ENCODE measurements at regions not wholly inside any gene's neighbourhood (a gene's known extent, or its start where the extent isn't known, plus 50 kb on each side); places are given as distances from the start of the nearest gene placed in this dataset.
"Not testable (repeated sequence)": the region's sequence is repeated elsewhere in the genome, so short reads cannot be mapped to it uniquely, and the experiment has no call there.

DNA sequence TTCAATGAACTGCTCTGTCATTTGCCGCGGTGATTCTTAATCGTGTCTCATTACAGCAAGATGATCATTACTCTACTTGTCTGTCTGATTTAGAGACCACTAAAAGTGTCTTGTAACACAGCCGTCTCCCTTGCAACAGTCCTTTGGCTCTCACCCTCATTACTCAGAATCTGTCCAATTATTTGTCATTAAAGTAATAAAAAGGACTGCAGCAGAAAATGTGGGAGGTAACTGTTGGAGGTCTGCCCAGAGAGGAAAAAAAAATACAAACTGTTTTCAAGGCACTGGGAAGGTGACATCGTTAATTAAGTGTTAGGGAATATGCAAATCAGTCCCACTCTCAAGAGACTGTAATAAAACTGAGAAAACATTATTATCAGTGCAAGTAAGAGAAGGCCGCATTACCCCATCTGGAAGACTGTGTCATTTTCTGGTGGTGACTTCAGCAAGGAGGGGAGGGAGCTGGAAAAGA, 281.0 kb downstream of the RASEF start:
- DNase-seq (ENCODE audit: low read depth, low spot score): no peak

DNA sequence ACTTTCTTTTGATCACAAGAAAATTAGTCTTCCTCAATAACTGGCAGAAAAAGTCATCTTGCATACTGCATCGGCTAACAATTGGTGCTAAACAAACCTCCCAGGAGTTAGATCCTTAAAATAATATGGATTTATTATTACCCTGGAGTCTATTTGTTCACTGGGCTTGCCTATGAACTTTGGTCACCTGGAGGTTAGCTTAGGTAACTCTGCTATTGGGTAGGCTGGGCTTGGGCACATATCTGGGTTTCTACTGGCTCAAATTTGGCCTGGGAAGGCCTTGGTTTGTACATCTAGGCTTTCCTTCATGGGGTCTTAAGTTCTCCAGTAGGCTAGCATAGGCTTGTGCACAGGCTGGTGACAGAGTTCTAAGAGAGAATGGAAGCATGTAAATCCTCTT, 279.9 kb downstream of the RASEF start:
- no peak for DNase-seq (ENCODE audit: low read depth, low spot score)

DNA sequence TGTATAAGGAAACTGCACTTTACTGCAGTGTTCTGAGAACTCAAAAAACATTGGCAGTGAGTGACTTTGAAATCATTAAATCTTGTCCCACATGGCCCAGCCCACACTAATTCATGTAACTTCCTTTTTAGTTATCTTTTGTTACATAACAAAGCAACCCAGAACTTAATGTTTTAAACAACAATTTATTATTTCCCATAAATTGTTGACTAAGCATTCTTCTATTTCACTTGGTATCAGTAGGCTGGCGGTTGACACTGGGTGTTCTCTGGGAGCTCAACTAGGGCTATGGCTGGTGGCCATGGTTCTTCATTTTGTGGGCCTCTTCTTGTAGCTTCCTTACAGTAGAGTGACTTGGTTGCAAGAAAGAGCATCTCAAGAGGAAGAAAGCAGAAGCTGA, 278.4 kb downstream of the RASEF start:
- DNase-seq (ENCODE audit: low read depth, low spot score): no peak

DNA sequence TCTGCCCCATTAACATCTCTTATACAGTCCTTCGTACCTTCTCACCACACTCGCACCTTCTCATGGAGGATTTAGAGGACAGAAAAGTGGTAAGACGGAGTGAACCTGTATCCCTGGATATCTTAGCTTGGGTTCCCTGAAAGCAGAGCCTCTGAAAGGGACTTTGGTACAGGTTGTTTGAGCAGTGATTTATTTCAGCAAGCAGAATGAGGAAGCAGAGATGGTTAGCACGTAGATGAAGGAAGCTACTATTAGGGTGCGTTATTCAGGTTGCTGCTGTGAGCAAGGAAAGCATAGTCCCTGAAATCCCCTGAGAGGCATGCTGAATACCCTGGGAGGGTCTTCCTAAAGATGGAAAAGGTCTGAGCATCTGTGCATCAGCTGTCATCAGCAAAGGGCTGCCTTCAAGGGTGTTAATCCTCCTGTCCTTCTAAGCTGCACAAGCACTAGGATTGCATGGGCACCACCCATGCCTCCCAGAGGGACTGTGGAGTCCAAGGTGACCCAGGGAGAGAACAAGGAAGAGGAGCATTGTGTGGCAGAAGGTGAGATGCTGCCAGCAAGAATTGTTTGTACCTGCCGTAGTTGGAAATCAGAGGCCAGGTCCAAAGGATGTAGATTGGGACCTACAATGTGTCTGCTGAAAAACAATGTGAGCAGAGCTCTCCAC, 273.7 kb downstream of the RASEF start:
- no peak for DNase-seq (ENCODE audit: low read depth, low spot score)

DNA sequence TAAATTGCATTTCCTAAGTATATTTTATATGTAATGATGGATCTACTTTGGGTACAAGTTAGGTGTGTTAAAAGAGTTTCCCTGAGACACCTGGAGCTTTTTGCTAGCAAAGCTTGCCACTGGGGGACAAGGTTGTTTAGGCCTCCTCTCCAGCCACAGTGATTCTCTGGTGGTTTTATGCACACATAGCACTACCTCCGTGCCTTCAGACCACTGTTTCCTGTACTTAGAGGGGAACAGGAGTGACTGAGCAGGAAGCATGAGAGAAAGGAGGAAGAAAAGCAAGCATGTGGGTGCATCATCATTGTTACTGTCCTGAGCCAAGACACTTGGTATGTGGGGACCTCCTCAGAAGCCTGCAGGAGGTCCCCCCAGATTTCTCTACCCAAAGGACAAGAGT, 272.1 kb downstream of the RASEF start:
- no peak for DNase-seq (ENCODE audit: low read depth, low spot score)

DNA sequence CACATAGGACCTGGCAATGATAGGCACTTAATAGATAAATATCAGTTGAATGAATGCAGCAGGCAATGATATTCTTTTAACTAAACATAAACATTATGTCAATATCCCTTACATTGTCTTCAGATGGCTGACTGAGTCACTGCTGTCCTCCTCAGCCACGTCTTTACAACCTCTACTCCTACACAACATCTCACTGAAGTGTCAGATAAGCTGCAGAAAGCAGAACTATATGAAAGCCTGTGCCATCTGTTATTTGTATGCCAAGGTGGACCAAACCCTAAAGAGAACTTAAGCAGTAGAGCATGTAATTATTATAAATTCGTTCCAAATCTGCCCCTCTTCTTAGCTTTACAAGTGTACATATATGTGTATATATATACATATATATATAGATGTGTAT, 271.2 kb downstream of the RASEF start:
- DNase-seq (ENCODE audit: low read depth, low spot score): no peak

DNA sequence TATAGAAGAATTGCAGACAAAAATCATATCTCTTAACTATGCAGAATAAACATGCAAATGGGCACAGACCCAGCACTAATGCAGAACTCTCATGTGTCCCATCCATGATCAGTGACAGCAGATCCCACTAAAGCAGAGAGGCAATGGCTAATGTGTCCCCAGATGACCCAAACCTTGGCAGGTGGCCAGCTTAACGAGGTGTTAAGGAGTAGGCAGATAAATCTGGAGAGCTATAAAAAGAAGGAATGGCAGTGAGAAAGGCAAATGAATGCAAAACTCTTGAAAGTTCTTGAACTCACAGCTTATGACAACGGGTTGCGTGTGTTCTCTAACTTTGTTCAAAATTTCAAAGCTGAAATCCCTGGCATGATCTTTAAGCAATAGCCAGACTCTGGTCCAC, 265.4 kb downstream of the RASEF start:
- DNase-seq (ENCODE audit: low read depth, low spot score): no peak

DNA sequence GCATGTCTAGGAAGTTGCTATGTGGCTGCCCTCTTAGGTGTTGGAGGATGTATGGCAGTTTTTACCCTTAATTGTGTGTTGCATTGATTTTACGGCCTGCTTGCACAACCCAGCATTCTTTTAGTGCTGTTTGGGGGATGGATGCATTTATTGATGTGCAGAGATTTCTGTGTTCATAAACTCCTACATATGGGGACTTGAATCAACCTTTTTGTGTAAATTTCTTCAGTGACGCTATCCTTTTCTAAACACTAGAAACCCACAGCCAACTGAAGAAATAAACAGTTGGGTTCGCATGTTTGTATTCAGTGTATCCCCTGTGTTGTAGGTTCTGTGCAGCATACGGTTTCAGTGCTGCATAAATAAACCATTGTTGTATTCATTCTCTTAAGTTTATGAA, 263.7 kb downstream of the RASEF start:
- DNase-seq (ENCODE audit: low read depth, low spot score): no peak

DNA sequence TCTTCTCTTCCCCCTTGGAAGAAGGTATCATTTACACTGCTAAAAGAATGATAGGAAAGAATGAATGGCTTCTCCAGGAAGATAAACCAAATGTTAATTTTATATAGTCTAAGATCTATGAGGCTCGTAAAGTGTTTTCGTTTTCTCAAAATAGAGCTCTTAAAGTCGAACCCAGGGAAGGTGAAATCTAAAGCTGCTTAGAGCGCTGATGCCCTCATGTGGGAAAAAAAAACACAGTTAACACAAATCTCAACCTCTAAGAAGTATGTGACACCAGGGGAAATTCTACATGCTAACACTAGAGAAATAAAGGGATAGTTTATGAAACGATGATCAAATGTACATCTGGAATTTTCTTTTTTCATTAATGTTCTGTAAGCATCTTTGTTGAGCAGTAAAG, 257.9 kb downstream of the RASEF start:
- no peak for DNase-seq (ENCODE audit: low read depth, low spot score)

DNA sequence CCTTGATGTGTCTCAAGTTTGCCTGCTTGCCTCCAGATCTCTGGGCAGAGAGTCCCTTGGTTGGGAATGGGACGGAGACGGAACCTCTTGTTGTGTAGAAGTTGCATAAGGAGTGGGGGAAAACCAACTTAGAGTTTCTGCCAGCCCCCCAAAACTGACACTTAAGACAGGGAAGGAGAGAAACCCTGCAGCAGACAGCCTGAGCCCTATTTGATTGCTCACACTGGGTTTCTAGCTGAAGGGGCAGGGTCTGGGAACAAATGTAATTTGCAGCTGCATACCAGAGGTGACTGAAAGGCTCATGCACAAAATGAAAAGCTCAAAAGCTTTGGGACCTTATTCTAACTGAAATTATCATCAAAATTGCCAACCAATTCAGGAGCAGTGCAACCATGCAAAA, 254.5 kb downstream of the RASEF start:
- DNase-seq (ENCODE audit: low read depth, low spot score): no peak

DNA sequence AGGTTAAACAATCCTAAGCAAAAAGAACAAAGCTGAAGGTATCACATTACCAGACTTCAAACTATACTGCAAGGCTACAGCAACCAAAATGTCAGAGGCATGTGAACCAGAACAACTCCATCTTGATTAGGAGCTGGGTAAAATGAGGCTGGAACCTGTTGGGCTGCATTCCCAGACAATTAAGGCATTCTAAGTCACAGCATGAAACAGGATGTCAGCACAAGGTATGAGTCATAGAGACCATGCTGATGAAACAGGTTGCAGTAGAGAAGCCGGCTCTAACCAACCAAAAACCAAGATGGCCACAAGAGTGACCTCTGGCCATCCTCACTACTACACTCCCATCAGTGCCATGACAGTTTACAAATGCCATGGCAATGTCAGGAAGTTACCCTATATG, 252.0 kb downstream of the RASEF start:
- DNase-seq (ENCODE audit: low read depth, low spot score): no peak

DNA sequence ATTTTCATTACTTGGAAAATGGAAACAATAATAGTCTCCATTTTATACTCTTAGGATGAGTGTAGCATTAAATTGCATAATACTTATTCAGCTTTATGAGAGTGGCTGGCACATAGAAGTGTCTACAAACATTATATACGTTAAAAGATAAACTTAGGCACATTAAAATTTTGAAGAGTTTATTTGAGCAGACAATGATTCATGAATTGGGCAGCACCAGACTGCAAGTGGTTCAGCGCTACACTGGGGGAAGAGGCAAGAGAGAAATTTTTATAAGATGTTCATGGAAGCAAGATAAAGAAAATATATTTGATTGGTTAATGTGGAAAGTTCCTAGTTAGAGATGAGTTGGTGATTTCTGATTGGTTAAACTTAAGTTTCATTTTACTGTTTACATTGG, 243.7 kb downstream of the RASEF start:
- no peak for DNase-seq (ENCODE audit: low read depth, low spot score)

DNA sequence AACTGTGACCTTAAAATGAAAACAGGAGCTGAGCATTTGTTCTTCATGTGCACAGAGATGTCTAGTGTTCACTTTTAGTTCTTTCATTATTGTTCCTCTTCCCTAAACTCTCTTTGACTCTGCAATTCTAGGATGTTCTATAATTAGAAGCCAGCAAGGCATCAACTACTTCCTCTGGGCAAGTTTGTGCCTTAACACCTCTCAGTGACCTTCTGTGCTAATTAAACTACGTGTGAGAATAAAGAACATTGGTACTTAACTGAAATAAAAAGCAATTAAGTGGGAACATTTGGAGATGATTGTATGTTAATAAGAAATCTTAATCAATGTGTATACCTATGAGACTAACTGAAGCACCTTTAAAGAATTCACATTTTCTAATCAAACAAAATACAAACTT, 242.8 kb downstream of the RASEF start:
- no peak for DNase-seq (ENCODE audit: low read depth, low spot score)

DNA sequence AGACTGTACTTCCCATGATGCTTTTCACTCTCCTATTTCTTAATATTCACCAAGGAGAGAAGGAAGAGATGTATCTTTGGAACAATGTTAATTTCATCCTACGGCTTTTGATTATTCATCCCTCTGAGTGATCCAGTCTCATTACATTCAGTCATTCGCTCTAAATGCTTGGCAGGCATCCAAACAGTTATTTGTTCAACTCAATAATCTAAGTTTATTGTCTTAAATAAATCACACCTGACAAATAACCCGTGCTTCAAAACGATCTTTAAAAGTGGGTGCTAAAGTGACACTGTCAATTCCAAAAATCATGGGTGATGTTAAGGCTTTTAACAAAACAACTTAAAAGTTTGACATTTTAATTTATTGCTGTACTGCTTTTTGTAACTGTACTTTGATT, 233.1 kb downstream of the RASEF start:
- no peak for DNase-seq (ENCODE audit: low read depth, low spot score)

DNA sequence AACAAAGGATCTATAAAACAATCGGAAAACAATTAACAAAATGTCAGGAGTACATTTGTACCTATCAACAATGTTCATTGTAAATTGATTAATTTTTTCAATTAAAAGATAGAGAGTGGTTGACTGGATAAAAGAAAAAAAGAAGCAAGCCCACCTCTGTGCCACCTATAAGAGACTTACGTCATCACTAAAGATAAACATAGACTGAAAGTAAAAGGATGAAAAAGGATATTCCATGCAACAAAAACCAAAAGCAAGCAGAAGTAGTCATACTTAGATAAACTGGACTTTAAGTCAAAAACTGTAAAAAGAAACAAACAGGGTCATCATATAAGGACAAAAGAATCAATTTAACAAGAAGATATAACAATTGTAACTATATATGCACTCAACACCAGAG, 197.4 kb downstream of the RASEF start:
- no peak for DNase-seq (ENCODE audit: low read depth, low spot score)

DNA sequence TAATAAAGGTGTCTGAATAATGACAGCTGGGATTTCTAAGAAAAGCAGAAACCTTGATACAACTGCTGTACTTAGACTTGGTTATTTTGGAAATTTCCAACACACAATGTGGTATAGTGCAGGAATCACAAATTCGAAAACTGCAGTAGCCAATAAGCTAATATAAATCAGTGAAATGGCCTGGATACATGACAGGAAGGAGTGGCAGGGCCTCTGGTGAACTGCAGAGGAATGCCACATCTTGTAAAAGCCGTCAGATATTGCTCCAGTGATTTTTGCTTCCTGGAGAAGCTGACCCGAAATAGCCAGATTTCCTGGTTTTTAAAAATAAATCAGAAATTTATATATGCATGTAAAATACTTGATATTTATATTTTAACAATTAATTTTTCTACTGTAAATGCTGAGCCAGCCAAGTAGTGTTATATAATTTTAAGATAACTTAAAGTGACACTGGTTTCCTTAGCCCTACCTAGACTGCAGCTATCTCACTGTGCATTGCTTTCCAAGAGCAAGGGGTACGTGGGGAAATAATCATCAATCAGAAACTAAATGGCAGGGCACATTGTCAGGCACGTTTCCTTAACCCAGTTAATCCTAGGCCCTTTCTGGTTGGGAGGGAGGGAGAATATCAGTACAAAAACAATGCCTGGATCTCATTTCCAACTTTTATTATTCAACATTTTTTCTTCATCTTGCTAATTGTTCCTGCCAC, 182.4 kb downstream of the RASEF start:
- no peak for DNase-seq (ENCODE audit: low read depth, low spot score)

DNA sequence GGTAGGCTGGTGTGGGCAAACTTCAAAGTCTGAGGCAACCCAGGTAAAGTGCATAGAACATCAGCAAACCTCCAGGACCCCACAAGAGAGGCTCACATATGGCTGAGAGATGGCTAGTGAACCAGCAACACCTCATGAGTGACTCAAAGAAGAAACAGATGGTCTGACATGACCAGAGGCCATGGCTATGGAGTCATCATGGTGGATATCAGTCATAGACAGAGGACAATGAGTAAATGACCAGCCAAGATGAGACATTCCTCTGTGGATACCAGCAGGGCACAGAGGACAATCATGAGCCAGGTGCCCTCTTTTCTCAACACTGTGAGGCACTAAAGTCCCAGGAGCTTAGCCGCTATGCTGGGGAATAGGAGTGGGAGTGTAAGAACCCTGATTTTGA, 180.8 kb downstream of the RASEF start:
- no peak for DNase-seq (ENCODE audit: low read depth, low spot score)

DNA sequence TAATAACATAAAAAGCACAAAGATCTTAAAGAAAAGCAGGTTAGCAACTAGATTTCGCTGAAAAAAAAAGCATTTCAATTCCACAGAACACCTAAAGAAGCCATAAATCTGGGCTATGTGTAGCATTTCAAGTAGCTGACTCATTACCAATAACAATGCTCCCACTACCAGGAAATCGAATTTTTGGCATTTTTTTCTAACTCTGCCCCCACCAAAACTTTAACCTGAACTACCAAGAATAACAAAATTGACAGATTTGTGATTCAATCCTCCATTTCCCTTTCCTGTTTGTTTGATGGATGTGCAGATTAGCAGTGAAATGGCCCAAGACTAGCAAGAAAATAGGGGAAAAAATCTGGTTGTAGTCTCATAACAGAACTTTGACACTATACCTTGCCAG, 180.2 kb downstream of the RASEF start:
- no peak for DNase-seq (ENCODE audit: low read depth, low spot score)

DNA sequence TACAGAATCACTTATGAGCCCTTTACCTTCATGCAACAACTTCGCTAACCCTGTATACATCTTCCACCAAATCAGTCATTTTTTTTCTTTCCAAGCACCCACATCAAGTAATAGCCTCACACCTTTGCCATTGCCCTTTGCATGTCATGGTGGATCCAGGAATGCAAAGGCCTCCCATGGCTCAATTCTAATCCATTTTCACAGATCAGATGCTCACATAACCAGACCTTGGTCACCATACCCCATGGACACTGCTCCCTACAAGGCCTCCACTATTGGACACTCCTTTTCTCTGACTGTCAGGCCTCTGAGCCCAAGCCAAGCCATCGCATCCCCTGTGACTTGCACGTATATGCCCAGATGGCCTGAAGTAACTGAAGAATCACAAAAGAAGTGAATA, 179.5 kb downstream of the RASEF start:
- DNase-seq (ENCODE audit: low read depth, low spot score): no peak

DNA sequence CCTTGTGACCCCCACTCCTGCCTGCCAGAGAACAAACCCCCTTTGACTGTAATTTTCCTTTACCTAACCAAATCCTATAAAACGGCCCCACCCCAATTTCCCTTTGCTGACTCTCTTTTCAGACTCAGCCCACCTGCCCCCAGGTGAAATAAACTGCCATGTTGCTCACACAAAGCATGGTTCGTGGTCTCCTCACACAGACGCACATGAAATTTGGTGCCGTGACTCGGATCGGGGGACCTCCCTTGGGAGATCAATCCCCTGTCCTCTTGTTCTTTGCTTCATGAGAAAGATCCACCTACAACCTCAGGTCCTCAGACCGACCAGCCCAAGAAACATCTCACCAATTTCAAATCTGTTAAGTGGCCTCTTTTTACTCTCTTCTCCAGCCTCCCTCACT, 179.0 kb downstream of the RASEF start:
- not testable (repeated sequence) for DNase-seq (ENCODE audit: low read depth, low spot score)

DNA sequence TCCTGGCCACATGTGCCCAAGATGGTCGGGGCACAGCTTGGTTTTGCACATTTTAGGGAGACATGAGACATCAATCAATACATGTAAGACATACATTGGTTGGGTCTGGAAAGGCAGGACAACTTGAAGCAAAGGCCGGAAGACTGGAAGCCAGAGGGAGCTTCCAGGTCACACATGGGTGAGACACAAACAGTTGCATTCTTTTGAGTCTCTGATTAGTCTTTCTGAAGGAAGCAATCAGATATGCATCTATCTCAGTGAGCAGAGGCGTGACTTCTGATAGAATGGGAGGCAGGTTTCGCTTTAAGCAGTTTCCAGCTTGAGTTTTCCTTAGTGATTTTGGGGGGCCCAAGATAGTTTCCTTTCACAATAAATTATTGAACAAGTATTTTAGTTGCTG, 172.5 kb downstream of the RASEF start:
- DNase-seq (ENCODE audit: low read depth, low spot score): no peak

DNA sequence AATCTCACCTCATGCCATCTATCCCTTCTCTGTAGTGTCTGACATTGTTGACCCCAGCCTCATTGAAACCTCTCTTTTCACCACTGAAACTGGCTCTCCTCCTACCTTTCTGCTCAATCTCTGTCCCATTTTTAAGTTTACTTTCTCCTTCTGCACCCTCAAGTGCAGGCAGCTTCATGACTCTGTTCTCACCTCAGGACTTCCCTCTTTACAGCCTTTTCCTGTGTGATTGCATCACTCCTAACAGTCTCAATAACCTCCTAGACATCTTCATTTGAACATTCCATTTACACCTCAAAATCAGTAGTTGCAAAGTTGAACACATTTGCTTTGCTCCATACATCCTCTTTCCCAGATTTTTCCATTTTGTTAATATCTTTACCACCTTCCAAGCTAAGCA, 172.1 kb downstream of the RASEF start:
- no peak for DNase-seq (ENCODE audit: low read depth, low spot score)

DNA sequence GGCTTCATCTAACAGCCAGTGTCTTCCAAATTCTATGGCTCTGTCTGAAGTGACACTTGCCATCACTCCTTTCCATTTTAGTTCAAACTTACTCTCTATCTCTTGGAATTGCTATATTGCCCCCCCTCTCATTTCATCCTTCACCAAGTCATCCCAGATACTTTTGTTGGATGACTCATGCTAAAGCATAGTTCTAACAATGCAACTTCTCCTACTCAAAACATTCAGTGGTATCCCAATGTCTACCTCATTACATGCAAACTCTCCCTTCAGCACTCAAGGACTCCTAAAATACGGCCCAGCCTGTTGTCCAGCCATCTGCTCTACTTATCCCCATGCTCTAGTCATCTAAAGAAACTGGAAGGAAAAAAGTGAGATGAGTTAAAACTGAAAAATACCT, 171.6 kb downstream of the RASEF start:
- no peak for DNase-seq (ENCODE audit: low read depth, low spot score)

DNA sequence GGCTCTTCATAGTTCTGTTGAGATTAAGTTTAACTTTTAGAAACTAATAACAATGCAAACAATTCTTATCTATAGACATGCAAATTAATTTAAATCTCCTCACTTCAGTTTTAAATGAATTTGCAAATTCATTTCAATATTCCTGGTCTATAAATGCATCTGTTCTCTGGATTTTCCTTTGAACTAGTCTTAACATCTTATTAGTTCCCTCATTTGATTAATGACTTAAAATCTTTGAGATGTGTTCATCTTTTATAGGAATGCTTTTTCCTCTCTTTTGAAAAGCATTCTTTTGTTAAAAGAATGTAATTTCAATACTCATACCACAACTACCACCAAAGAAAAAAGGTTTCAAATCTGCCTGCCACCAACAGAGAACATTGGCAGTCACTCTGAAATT, 169.4 kb downstream of the RASEF start:
- no peak for DNase-seq (ENCODE audit: low read depth, low spot score)
